Neural crest cell (in vitro differentiated cells): ENCODE measurements at regions not wholly inside any gene's neighbourhood (a gene's known extent, or its start where the extent isn't known, plus 50 kb on each side); places are given as distances from the start of the nearest gene placed in this dataset.
A peak's percentile ranks its signal among the peaks of the same experiment; 100 is the strongest.

Experiments used
- DNase-seq: peaks from one replicate; pipeline ENCODE4 v3.0.0; 2021; ENCODE audit warnings: low read depth, mixed read lengths, low spot score
- H3K27ac Mint-ChIP-seq: one replicate; pipeline ENCODE4 v1.8.0; 2021; ENCODE audit warnings: mild to moderate bottlenecking, mixed read lengths; ENCODE audit not compliant: unreplicated experiment
- H3K27me3 Mint-ChIP-seq: 2 replicates; pipeline ENCODE4 v1.8.0; 2021; ENCODE audit warnings: low read depth, mild to moderate bottlenecking, mixed read lengths
- H3K36me3 Mint-ChIP-seq: 2 replicates; pipeline ENCODE4 v1.8.0; 2021; ENCODE audit warnings: low read depth, mild to moderate bottlenecking, mixed read lengths
- H3K4me1 Mint-ChIP-seq: 2 replicates; pipeline ENCODE4 v1.8.0; 2021; ENCODE audit warnings: mixed read lengths
- H3K4me3 Mint-ChIP-seq: one replicate; pipeline ENCODE4 v1.8.0; 2021; ENCODE audit warnings: mild to moderate bottlenecking, mixed read lengths
- H3K9me3 Mint-ChIP-seq: 2 replicates; pipeline ENCODE4 v1.8.0; 2021; ENCODE audit warnings: mixed read lengths
- CTCF ChIP-seq: fragments of 200-600 bp; sonication (generic); conservative IDR thresholded peaks from 2 replicates; pipeline ENCODE4 v1.5.0; 2021; ENCODE audit warnings: antibody characterized with exemption, mild to moderate bottlenecking

- H3K9me3 Mint-ChIP-seq: no peaks in the 10 kb centered on the region
- H3K4me1 Mint-ChIP-seq: peaks cover 5% of the 10 kb centered on the region
- H3K27ac Mint-ChIP-seq: peak overlapping the region; percentile 78
- H3K27me3 Mint-ChIP-seq: peaks cover 10% of the 10 kb centered on the region
- no peak overlapping the region for H3K4me3 Mint-ChIP-seq
- no peak for DNase-seq
- no peak for TF ChIP-seq CTCF
- no peaks in the 10 kb centered on the region for H3K36me3 Mint-ChIP-seq
Observed at GRCh38 chr12:40473962-40474361, 218.3 kb upstream of the CNTN1 start.

DNA sequence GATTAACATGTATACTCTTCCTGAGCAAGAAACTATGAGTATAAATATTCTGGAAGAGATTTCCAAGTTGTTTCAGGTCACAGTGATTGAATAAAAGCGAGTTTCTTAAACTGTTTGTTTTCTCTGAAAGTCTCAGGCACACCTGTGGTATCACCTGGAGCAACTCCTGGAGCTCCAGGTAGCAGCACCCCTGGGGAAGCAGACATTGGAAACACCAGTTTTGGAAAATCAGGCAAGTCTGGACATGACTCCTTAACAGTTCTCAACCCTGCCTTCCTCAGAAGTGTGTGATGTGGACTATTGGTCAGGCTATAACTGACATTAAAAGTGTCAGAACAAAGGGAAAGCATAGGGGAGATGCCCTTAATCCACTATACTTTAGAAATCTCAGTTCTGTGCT lies 217.6 kb upstream of the CNTN1 start:
- no peak overlapping the region for H3K4me3 Mint-ChIP-seq
- peaks cover 3% of the 10 kb centered on the region for H3K9me3 Mint-ChIP-seq
- peaks cover 5% of the 10 kb centered on the region for H3K4me1 Mint-ChIP-seq
- no peak for DNase-seq
- H3K27me3 Mint-ChIP-seq: peaks cover 10% of the 10 kb centered on the region
- TF ChIP-seq CTCF: no peak
- no peaks in the 10 kb centered on the region for H3K36me3 Mint-ChIP-seq
- H3K27ac Mint-ChIP-seq: no peak overlapping the region

DNA sequence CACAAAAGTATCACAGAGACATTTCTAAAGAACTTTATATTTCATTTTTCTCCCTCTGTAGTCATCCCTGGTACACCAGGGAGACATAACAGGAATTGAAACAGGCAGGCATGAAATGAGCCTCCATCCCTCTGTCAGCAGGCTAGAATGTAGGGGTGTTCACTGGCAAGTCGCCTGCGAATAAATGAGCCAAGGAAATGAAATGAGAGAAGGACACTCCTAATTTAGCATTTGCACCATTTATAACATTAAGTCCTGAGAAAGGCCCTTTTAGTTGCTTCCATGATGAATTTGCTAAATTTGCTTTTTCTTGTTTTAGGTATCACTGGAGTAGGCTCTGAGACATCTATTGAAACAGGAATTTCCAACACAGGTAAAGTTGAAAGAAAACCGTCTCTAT lies 192.4 kb upstream of the CNTN1 start:
- Mint-ChIP-seq H3K9me3 (no peaks in the 10 kb centered on the region), H3K4me3 (no peak overlapping the region), H3K27ac (no peak overlapping the region), H3K4me1 (no peaks in the 10 kb centered on the region), H3K36me3 (no peaks in the 10 kb centered on the region), H3K27me3 (peaks cover 9% of the 10 kb centered on the region)
- DNase-seq: no peak
- no peak for TF ChIP-seq CTCF

DNA sequence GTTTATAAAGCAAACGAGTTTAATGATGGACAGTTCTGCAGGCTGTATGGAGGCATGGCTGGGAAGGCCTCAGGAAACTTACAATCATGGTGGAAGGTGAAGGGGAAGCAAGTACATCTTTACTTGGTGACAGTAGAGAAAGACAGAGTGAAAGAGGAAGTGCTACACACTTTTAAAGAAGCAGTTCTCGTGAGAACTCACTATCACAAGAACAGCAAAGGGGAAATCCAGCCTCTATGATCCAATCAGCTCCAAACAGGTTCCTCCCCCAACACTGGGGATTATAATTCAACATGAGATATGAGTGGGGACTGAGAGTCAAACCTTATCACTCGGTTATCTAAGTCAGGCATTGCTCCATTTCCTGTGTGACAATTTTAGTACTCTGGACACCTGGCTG lies 189.9 kb upstream of the CNTN1 start:
- Mint-ChIP-seq H3K4me1 (no peaks in the 10 kb centered on the region), H3K9me3 (no peaks in the 10 kb centered on the region), H3K36me3 (no peaks in the 10 kb centered on the region), H3K27ac (no peak overlapping the region), H3K27me3 (peaks cover 3% of the 10 kb centered on the region), H3K4me3 (no peak overlapping the region)
- no peak for DNase-seq
- no peak for TF ChIP-seq CTCF

- H3K36me3 Mint-ChIP-seq: no peaks in the 10 kb centered on the region
- no peaks in the 10 kb centered on the region for H3K9me3 Mint-ChIP-seq
- no peak for DNase-seq
- no peak for TF ChIP-seq CTCF
- H3K27me3 Mint-ChIP-seq: no peaks in the 10 kb centered on the region
- H3K27ac Mint-ChIP-seq: no peak overlapping the region
- no peak overlapping the region for H3K4me3 Mint-ChIP-seq
- H3K4me1 Mint-ChIP-seq: no peaks in the 10 kb centered on the region
Observed at GRCh38 chr12:40505327-40505726, 186.9 kb upstream of the CNTN1 start.

DNA sequence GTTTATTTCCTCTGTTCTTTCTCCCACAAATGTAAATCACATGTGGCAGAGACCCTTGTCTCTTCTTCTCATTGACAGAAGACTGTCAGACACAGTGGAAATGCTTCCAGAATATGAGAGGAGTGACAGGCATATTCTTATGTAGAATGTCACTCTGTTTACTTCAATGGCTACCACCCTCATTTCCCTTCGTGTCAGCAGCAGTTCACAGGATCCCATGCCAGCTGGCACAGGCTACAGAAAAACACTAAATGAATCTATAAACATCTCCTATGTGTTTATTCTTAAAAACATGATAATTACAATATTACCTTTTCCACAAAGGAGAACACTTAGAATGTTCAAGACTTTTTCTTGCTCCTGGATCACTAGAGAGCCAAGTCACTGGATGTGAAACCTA lies 183.8 kb upstream of the CNTN1 start:
- Mint-ChIP-seq H3K4me3 (no peak overlapping the region), H3K27ac (no peak overlapping the region), H3K27me3 (no peaks in the 10 kb centered on the region), H3K36me3 (no peaks in the 10 kb centered on the region), H3K9me3 (no peaks in the 10 kb centered on the region), H3K4me1 (no peaks in the 10 kb centered on the region)
- DNase-seq: no peak
- TF ChIP-seq CTCF: no peak
